NT2/D1 (cell line): ENCODE measurements at regions not wholly inside any gene's neighbourhood (a gene's known extent, or its start where the extent isn't known, plus 50 kb on each side); places are given as distances from the start of the nearest gene placed in this dataset.

Source experiments
- SUZ12 ChIP-seq: IDR thresholded peaks from 2 replicates; pipeline ENCODE4 v1.6.1; 2011; ENCODE audit not compliant: insufficient read length, insufficient read depth; ENCODE audit errors: extremely low read depth
- YY1 ChIP-seq: IDR thresholded peaks from 2 replicates; pipeline ENCODE4 v1.6.1; 2011; ENCODE audit not compliant: insufficient read length, insufficient read depth
- ZNF274 ChIP-seq: IDR thresholded peaks from 2 replicates; pipeline ENCODE4 v1.6.1; 2011; ENCODE audit warnings: mild to moderate bottlenecking, low read depth, low read length

DNA sequence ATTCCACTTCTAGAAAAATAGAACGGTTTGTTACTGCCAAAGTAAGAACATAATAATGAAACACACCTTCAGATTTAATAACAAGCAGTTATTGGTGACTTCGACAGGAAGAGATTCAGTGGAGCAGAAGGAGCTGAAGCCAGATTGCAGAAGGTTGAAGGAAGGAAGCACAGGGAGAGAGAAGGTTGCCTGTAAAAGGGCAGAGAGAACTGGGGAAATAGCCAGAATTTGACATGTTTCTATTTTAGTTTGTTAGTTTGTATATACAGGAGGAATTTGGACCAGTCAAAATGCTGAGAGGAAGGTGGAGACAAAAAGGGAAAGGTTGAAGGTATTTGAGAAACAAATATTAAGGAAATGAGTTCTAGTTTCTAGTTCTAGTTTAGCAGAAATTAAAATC is 269.2 kb upstream of the ELAVL2 start:
- TF ChIP-seq ZNF274, result no peak
- TF ChIP-seq YY1, result no peak
- no peak for TF ChIP-seq SUZ12
